MCF 10A (cell line): ENCODE measurements at regions not wholly inside any gene's neighbourhood (a gene's known extent, or its start where the extent isn't known, plus 50 kb on each side); places are given as distances from the start of the nearest gene placed in this dataset.

Source experiments
- BruUV-seq: library from RNA; stranded (reverse); fragments of 400-500 nt; replicated peaks from 2 replicates; lab custom pipeline; 2021; lab: Mats Ljungman, UMichigan
- CTCF ChIA-PET: fragments of 300-600 bp; sonication (Branson Sonifier 250); formaldehyde crosslinking; extraction: SDS; loops from one replicate; lab custom pipeline; 2021; ENCODE audit warnings: antibody characterized with exemption, inconsistent platforms; lab: Yijun Ruan, JAX
- POLR2A ChIA-PET: fragments of 300-600, 350-650 bp; sonication (Branson Sonifier 250); formaldehyde crosslinking; extraction: SDS; loops from one replicate; lab custom pipeline; 2020; ENCODE audit warnings: antibody characterized with exemption, inconsistent platforms; lab: Yijun Ruan, JAX
- DNase-seq: peaks from one replicate; pipeline ENCODE4 v3.0.0-alpha.2; 2018; ENCODE audit not compliant: unreplicated experiment
- H3K27ac Mint-ChIP-seq: one replicate; pipeline ENCODE4 v1.8.0; 2022; ENCODE audit warnings: mild to moderate bottlenecking, low read depth, mixed read lengths; ENCODE audit not compliant: unreplicated experiment
- H3K27me3 Mint-ChIP-seq: one replicate; pipeline ENCODE4 v1.8.0; 2022; ENCODE audit warnings: mixed read lengths; ENCODE audit not compliant: insufficient read depth, unreplicated experiment
- H3K36me3 Mint-ChIP-seq: one replicate; pipeline ENCODE4 v1.8.0; 2022; ENCODE audit warnings: mild to moderate bottlenecking, moderate library complexity, mixed read lengths; ENCODE audit not compliant: insufficient read depth, unreplicated experiment
- H3K4me1 Mint-ChIP-seq: one replicate; pipeline ENCODE4 v1.8.0; 2022; ENCODE audit warnings: mixed read lengths; ENCODE audit not compliant: insufficient read depth, unreplicated experiment
- H3K4me3 Mint-ChIP-seq: one replicate; pipeline ENCODE4 v1.8.0; 2022; ENCODE audit warnings: mild to moderate bottlenecking, moderate library complexity, mixed read lengths; ENCODE audit not compliant: unreplicated experiment
- H3K9me3 Mint-ChIP-seq: one replicate; pipeline ENCODE4 v1.8.0; 2022; ENCODE audit warnings: mixed read lengths; ENCODE audit not compliant: unreplicated experiment
- CTCF ChIP-seq: fragments of 200-600 bp; IDR thresholded peaks from one replicate; pipeline ENCODE4 v1.8.0; 2022; ENCODE audit warnings: antibody characterized with exemption, mild to moderate bottlenecking; ENCODE audit not compliant: unreplicated experiment
- intact Hi-C: fragments of 100-400 bp; cut with micrococcal nuclease; formaldehyde crosslinking; loops from 2 replicates; pipeline ENCODE4 v1.14.1; 2022

GRCh38 chr9:28255174-28255573 lies 681.9 kb upstream of the C9orf72 start:
- CTCF ChIA-PET, result interaction anchor here (0.7 kb wide), 1 partner anchor 959 kb away, joined by 3 read pairs; no protein-coding TSS in a partner anchor
- H3K4me1 Mint-ChIP-seq, result no peaks in the 10 kb centered on the region
- BruUV-seq, result no TSS peak
- peaks cover 7% of the 10 kb centered on the region for H3K36me3 Mint-ChIP-seq
- no peak for TF ChIP-seq CTCF
- no peak for DNase-seq
- POLR2A ChIA-PET, result interaction anchor here (0.8 kb wide), 1 partner anchor 12 kb away, joined by 3 read pairs; no protein-coding TSS in a partner anchor
- H3K4me3 Mint-ChIP-seq, result no peak overlapping the region
- no peaks in the 10 kb centered on the region for H3K9me3 Mint-ChIP-seq
- peaks cover 23% of the 10 kb centered on the region for H3K27me3 Mint-ChIP-seq
- H3K27ac Mint-ChIP-seq, result no peak overlapping the region
- intact Hi-C loops, result no loop called here

GRCh38 chr9:28260330-28260729 lies 687.0 kb upstream of the C9orf72 start:
- POLR2A ChIA-PET, result no interaction called here
- no peaks in the 10 kb centered on the region for H3K9me3 Mint-ChIP-seq
- peaks cover 7% of the 10 kb centered on the region for H3K36me3 Mint-ChIP-seq
- no peak for TF ChIP-seq CTCF
- no peak overlapping the region for H3K4me3 Mint-ChIP-seq
- H3K4me1 Mint-ChIP-seq, result no peaks in the 10 kb centered on the region
- peaks cover 23% of the 10 kb centered on the region for H3K27me3 Mint-ChIP-seq
- intact Hi-C loops, result no loop called here
- no peak overlapping the region for H3K27ac Mint-ChIP-seq
- BruUV-seq, result no TSS peak
- CTCF ChIA-PET, result interaction anchor here (0.8 kb wide), 1 partner anchor 10 kb away, joined by 4 read pairs; no protein-coding TSS in a partner anchor
- no peak for DNase-seq

GRCh38 chr9:28264368-28264767 lies 691.1 kb upstream of the C9orf72 start:
- ChIA-PET CTCF (interaction anchor here (0.5 to 0.6 kb wide), 3 partner anchors 222 to 605 kb away, joined by 3 to 5 read pairs (median 3); no protein-coding TSS in a partner anchor), POLR2A (interaction anchor here (0.6 to 0.8 kb wide), 2 partner anchors 37 to 419 kb away, joined by 3 read pairs; no protein-coding TSS in a partner anchor)
- Mint-ChIP-seq H3K27ac (no peak overlapping the region), H3K4me1 (no peaks in the 10 kb centered on the region), H3K4me3 (no peak overlapping the region), H3K27me3 (peaks cover 6% of the 10 kb centered on the region), H3K36me3 (peaks cover 3% of the 10 kb centered on the region), H3K9me3 (no peaks in the 10 kb centered on the region)
- peak; percentile 66 for DNase-seq
- no TSS peak for BruUV-seq
- intact Hi-C loops, result no loop called here
- TF ChIP-seq CTCF, result no peak

GRCh38 chr9:28267351-28267750 lies 694.1 kb upstream of the C9orf72 start:
- CTCF ChIA-PET, result interaction anchor here (0.6 kb wide), 2 partner anchors 87 to 184 kb away, joined by 3 to 4 read pairs; no protein-coding TSS in a partner anchor
- no TSS peak for BruUV-seq
- no peak for DNase-seq

More at GRCh38 chr9:28267351-28267750, 694.1 kb upstream of the C9orf72 start:
- no peak overlapping the region for H3K27ac Mint-ChIP-seq
- H3K36me3 Mint-ChIP-seq, result no peaks in the 10 kb centered on the region
- no peaks in the 10 kb centered on the region for H3K9me3 Mint-ChIP-seq
- TF ChIP-seq CTCF, result no peak
- intact Hi-C loops, result no loop called here
- no peaks in the 10 kb centered on the region for H3K27me3 Mint-ChIP-seq
- POLR2A ChIA-PET, result interaction anchor here (1.1 kb wide), 1 partner anchor 12 kb away, joined by 3 read pairs; no protein-coding TSS in a partner anchor
- H3K4me3 Mint-ChIP-seq, result no peak overlapping the region
- no peaks in the 10 kb centered on the region for H3K4me1 Mint-ChIP-seq
